ENCODE measurements at regions not wholly inside any gene's neighbourhood (a gene's known extent, or its start where the extent isn't known, plus 50 kb on each side); places are given as distances from the start of the nearest gene placed in this dataset.

DNA sequence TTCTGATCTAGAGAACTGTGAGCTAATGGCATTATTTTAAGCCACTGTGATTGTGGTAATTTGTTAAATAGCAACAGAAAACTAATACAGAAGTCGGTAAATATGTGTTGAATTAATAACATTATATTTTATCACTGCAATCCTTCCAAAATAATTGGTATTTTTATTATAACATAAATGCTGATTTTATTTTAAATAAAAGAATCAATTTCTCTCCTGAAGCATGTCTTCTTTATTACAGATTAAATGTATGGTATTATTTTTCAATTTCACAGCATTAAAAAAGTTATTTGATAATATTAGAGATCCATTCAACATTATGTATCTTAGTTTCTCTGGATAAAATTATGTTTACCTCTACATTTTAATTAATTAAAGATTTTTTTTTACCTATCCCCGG is 165.5 kb upstream of the EDIL3 start:
- no peak for TF ChIP-seq TBL1XR1 (IDR thresholded peaks at IDR 0.05; ENCODE audit: borderline replicate concordance, low read length, partially characterized antibody)
- TF ChIP-seq, protein P1, sequence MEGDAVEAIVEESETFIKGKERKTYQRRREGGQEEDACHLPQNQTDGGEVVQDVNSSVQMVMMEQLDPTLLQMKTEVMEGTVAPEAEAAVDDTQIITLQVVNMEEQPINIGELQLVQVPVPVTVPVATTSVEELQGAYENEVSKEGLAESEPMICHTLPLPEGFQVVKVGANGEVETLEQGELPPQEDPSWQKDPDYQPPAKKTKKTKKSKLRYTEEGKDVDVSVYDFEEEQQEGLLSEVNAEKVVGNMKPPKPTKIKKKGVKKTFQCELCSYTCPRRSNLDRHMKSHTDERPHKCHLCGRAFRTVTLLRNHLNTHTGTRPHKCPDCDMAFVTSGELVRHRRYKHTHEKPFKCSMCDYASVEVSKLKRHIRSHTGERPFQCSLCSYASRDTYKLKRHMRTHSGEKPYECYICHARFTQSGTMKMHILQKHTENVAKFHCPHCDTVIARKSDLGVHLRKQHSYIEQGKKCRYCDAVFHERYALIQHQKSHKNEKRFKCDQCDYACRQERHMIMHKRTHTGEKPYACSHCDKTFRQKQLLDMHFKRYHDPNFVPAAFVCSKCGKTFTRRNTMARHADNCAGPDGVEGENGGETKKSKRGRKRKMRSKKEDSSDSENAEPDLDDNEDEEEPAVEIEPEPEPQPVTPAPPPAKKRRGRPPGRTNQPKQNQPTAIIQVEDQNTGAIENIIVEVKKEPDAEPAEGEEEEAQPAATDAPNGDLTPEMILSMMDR (CRISPR knock-in tag; IDR thresholded peaks at IDR 0.05): no peak
- TF ChIP-seq TCF12 (IDR thresholded peaks at IDR 0.05): no peak
- no peak for TF ChIP-seq TCF12 (CRISPR knock-in tag; IDR thresholded peaks at IDR 0.05)
- TF ChIP-seq DMAP1 (CRISPR knock-in tag; IDR thresholded peaks at IDR 0.05): no peak
- no peak for TF ChIP-seq ZSCAN9 (CRISPR knock-in tag; IDR thresholded peaks at IDR 0.05; ENCODE audit: borderline replicate concordance)
- TF ChIP-seq, protein P2, sequence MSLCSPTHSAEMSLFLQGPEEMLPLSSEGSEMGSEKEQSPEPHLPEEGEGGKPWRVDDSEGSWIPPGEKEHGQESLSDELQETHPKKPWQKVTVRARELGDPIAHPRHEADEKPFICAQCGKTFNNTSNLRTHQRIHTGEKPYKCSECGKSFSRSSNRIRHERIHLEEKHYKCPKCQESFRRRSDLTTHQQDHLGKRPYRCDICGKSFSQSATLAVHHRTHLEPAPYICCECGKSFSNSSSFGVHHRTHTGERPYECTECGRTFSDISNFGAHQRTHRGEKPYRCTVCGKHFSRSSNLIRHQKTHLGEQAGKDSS (CRISPR knock-in tag; IDR thresholded peaks at IDR 0.05; ENCODE audit: borderline replicate concordance, low read depth): no peak

Measured in HepG2 (cell line).